ENCODE measurements at regions not wholly inside any gene's neighbourhood (a gene's known extent, or its start where the extent isn't known, plus 50 kb on each side); places are given as distances from the start of the nearest gene placed in this dataset.

DNA sequence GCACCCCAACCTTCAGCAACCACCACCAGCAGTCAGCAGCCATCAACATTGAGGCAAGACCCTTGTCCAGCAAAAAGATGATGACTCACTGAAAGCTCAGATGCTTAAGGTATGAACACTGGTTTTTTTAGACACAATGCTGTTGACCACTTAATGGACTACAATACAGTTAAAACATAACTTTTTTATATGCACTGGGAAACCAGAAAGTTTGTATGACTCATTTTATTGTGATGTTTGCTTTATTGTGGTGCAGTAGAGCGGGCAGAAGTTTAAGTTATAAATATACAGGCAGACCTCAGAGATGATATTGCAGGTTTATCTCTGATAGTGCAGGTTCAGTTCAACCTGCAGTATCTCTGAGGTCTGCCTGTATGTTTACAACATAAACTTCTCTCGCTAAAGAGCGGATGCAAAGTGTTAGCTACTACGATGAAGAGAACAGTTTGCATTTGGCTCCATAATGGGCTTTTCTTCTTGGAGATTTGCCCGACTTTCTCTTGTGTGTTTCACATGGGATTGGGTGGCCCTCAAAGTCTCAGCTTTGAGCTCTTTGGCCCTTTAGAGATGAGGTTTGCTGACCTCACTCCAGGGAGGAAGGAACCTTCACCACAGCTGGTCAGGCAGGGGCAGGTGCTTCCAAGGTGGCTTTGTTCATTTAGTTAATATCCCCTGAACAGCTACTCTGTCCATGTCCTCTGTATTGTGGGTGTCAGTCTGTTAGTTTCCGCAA is 84.4 kb upstream of the SHH start:
- TF ChIP-seq, protein P1, sequence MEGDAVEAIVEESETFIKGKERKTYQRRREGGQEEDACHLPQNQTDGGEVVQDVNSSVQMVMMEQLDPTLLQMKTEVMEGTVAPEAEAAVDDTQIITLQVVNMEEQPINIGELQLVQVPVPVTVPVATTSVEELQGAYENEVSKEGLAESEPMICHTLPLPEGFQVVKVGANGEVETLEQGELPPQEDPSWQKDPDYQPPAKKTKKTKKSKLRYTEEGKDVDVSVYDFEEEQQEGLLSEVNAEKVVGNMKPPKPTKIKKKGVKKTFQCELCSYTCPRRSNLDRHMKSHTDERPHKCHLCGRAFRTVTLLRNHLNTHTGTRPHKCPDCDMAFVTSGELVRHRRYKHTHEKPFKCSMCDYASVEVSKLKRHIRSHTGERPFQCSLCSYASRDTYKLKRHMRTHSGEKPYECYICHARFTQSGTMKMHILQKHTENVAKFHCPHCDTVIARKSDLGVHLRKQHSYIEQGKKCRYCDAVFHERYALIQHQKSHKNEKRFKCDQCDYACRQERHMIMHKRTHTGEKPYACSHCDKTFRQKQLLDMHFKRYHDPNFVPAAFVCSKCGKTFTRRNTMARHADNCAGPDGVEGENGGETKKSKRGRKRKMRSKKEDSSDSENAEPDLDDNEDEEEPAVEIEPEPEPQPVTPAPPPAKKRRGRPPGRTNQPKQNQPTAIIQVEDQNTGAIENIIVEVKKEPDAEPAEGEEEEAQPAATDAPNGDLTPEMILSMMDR (IDR thresholded peaks at IDR 0.05; ENCODE audit: extremely low read depth in 1 of 2, insufficient read depth in 1 of 2, low read depth in 1 of 2, low read length in 2 of 2), result no peak
- TF ChIP-seq, protein P2, sequence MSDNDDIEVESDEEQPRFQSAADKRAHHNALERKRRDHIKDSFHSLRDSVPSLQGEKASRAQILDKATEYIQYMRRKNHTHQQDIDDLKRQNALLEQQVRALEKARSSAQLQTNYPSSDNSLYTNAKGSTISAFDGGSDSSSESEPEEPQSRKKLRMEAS (IDR thresholded peaks at IDR 0.05; ENCODE audit: insufficient read depth, insufficient read length), result no peak
- TF ChIP-seq POLR2A (IDR thresholded peaks at IDR 0.05; ENCODE audit: low read depth, low read length), result no peak
- TF ChIP-seq POLR2AphosphoS5 (IDR thresholded peaks at IDR 0.05; ENCODE audit: insufficient read depth, low read depth, low read length), result no peak
- no peak for TF ChIP-seq EZH2 (IDR thresholded peaks at IDR 0.05; ENCODE audit: borderline replicate concordance, low read depth, low read length, severe bottlenecking)
- no peak for TF ChIP-seq MYC (IDR thresholded peaks at IDR 0.05; ENCODE audit: low read depth, low read length)
- no peak for TF ChIP-seq GATA2 (IDR thresholded peaks at IDR 0.05; ENCODE audit: insufficient read depth, insufficient read length, low read depth, low read length)
- TF ChIP-seq FOS (IDR thresholded peaks at IDR 0.05; ENCODE audit: borderline replicate concordance, insufficient read depth, low read length), result no peak
- no peak for TF ChIP-seq JUN (IDR thresholded peaks at IDR 0.05; ENCODE audit: borderline replicate concordance, insufficient read depth, insufficient read length, low read depth)
